K562 (cell line): ENCODE measurements at regions not wholly inside any gene's neighbourhood (a gene's known extent, or its start where the extent isn't known, plus 50 kb on each side); places are given as distances from the start of the nearest gene placed in this dataset.

Experiments
- ATAC-seq: fragments of 200-7000 bp; cut with Tn5 transposase; 3 replicates; pipeline ENCODE4 v1.9.1; 2020; ENCODE audit warnings: moderate library complexity
- BruUV-seq: library from RNA; stranded (reverse); fragments of 400-500 nt; replicated peaks from 2 replicates; lab custom pipeline; 2021; lab: Mats Ljungman, UMichigan
- CTCF ChIA-PET: fragments of 300-600 bp; formaldehyde crosslinking; extraction: SDS; loops from one replicate; lab custom pipeline; 2021; ENCODE audit warnings: low intra/inter-chr PET ratio; lab: Yijun Ruan, JAX
- POLR2A ChIA-PET: fragments of 300-600, 350-650 bp; sonication (Branson Sonifier 250); formaldehyde crosslinking; extraction: SDS; loops from one replicate; lab custom pipeline; 2021; ENCODE audit warnings: antibody characterized with exemption, inconsistent platforms; lab: Yijun Ruan, JAX
- DNase-seq, 4 experiments: peaks; one replicate each; pipeline versions ENCODE4 v3.0.0 to v3.0.0-alpha.2; 2011 to 2018; ENCODE audit warnings: low spot score in 3 of 4, mixed read lengths in 3 of 4; ENCODE audit errors: extremely low read depth in 1 of 4
- FAIRE-seq: peaks from 2 replicates; lab custom pipeline; 2011; peaks lifted over from hg19 to GRCh38; lab: Jason Lieb, UNC
- H2AFZ ChIP-seq: 2 replicates; pipeline ENCODE4 v1.6.0; 2011; ENCODE audit warnings: low read depth, low read length, control low read depth, inconsistent platforms
- H3K27ac ChIP-seq: fragments of 200-600 bp; 3 replicates; pipeline ENCODE4 v1.8.0; 2011; ENCODE audit warnings: low read depth, mild to moderate bottlenecking, control low read depth, inconsistent platforms, low read length, moderate library complexity, mixed read lengths; ENCODE audit errors: extremely low read depth
- H3K27me3 ChIP-seq, 2 experiments: fragments of 300-600 bp in 1 of 2; 2 replicates in 1 of 2; 3 replicates in 1 of 2; pipeline versions ENCODE4 v1.6.0 to v1.8.0; 2011; ENCODE audit warnings: inconsistent platforms in 2 of 2, low read length in 2 of 2, mild to moderate bottlenecking in 1 of 2, mixed read lengths in 1 of 2, moderate library complexity in 1 of 2; ENCODE audit not compliant: control insufficient read depth in 2 of 2, insufficient read depth in 2 of 2
- H3K36me3 ChIP-seq: fragments of 300-600 bp; 3 replicates; pipeline ENCODE4 v1.8.0; 2011; ENCODE audit warnings: mild to moderate bottlenecking, low read length, inconsistent platforms; ENCODE audit not compliant: control insufficient read depth, insufficient read depth
- H3K4me1 ChIP-seq, 2 experiments: fragments of 200-600 bp in 1 of 2; replicated peaks in 1 of 2; 2 replicates in 1 of 2; 3 replicates in 1 of 2; pipeline versions ENCODE4 v1.5.1 to v1.8.0; 2011; ENCODE audit warnings: inconsistent platforms in 2 of 2, low read length in 2 of 2, mild to moderate bottlenecking in 1 of 2, mixed read lengths in 1 of 2, moderate library complexity in 1 of 2; ENCODE audit not compliant: control insufficient read depth in 2 of 2, insufficient read depth in 2 of 2
- H3K4me2 ChIP-seq: 2 replicates; pipeline ENCODE4 v1.6.1; 2011; ENCODE audit warnings: low read length, control low read depth, inconsistent platforms, mixed read lengths; ENCODE audit not compliant: insufficient read depth
- H3K4me3 ChIP-seq: fragments of 200-600 bp; sonication (generic), shearing (Covaris generic); 2 replicates; pipeline ENCODE4 v1.5.1; 2016; ENCODE audit warnings: control low read depth, inconsistent platforms
- H3K79me2 ChIP-seq: fragments of 200-600 bp; 3 replicates; pipeline ENCODE4 v1.8.0; 2011; ENCODE audit warnings: low read length, inconsistent platforms; ENCODE audit not compliant: control insufficient read depth, insufficient read depth
- H3K9ac ChIP-seq, 2 experiments: 2 replicates each; pipeline versions ENCODE4 v1.6.0 to v1.6.1; 2011; ENCODE audit warnings: low read depth in 2 of 2, low read length in 2 of 2, control low read depth in 1 of 2, inconsistent platforms in 1 of 2, mild to moderate bottlenecking in 1 of 2, mixed read lengths in 1 of 2; ENCODE audit not compliant: insufficient read depth in 1 of 2
- H3K9me1 ChIP-seq: one replicate; pipeline ENCODE4 v1.6.0; 2011; ENCODE audit warnings: inconsistent platforms, mild to moderate bottlenecking, low read length, moderate library complexity; ENCODE audit not compliant: control insufficient read depth, insufficient read depth
- H3K9me3 ChIP-seq: replicated peaks from 2 replicates; pipeline ENCODE4 v1.5.1; 2011; ENCODE audit warnings: low read depth, low read length, inconsistent platforms; ENCODE audit not compliant: control insufficient read depth, insufficient read depth
- H4K20me1 ChIP-seq: replicated peaks from 2 replicates; pipeline ENCODE4 v1.6.1; 2011; ENCODE audit warnings: low read length, inconsistent platforms, mixed read lengths; ENCODE audit not compliant: control insufficient read depth, insufficient read depth
- CBFA2T2 ChIP-seq: fragments of 450-650 bp; conservative IDR thresholded peaks from 2 replicates; pipeline ENCODE4 v1.6.1; 2017; ENCODE audit warnings: mild to moderate bottlenecking
- CREB1 ChIP-seq, 2 experiments: sonication (generic) in 1 of 2; formaldehyde crosslinking in 1 of 2; IDR thresholded peaks; 2 replicates each; pipeline versions ENCODE4 v1.6.1 to v1.8.0; 2012 to 2022; ENCODE audit warnings: inconsistent platforms in 1 of 2, mild to moderate bottlenecking in 1 of 2, missing genetic modification reagents in 1 of 2, moderate library complexity in 1 of 2
- ETV6 ChIP-seq, 3 experiments: fragments of 150-350 bp in 1 of 3; sonication (generic) in 1 of 3; formaldehyde crosslinking in 1 of 3; IDR thresholded peaks; 2 replicates each; pipeline versions ENCODE4 v1.6.1 to v1.8.0; 2014 to 2022; ENCODE audit warnings: borderline replicate concordance in 2 of 3, low read depth in 2 of 3, antibody characterized with exemption in 1 of 3, low read length in 1 of 3, mild to moderate bottlenecking in 1 of 3, missing genetic modification reagents in 1 of 3
- GATAD2B ChIP-seq: fragments of 450-650 bp; IDR thresholded peaks from 2 replicates; pipeline ENCODE4 v1.6.1; 2017; ENCODE audit warnings: mild to moderate bottlenecking, borderline replicate concordance
- HMGXB4 ChIP-seq: sonication (generic); formaldehyde crosslinking; IDR thresholded peaks from 2 replicates; pipeline ENCODE4 v1.8.1; 2023; ENCODE audit warnings: mild to moderate bottlenecking, missing genetic modification reagents
- SRSF7 ChIP-seq: fragments of 200-400 bp; formaldehyde crosslinking; optimal IDR thresholded peaks from 2 replicates; pipeline ENCODE3; 2017; ENCODE audit warnings: mild to moderate bottlenecking, low read depth, low read length
- TBL1XR1 ChIP-seq, 2 experiments: IDR thresholded peaks; 2 replicates each; pipeline ENCODE4 v1.6.1; 2012; ENCODE audit warnings: improper control_type of control experiment in 2 of 2, low read length in 2 of 2, mild to moderate bottlenecking in 1 of 2
- ZNF253 ChIP-seq: fragments of 250-450 bp; sonication (Bioruptor Pico); conservative IDR thresholded peaks from 2 replicates; pipeline ENCODE4 v1.6.1; 2021; ENCODE audit warnings: mild to moderate bottlenecking
- ZNF324 ChIP-seq: fragments of 250-450 bp; sonication (Bioruptor Pico); IDR thresholded peaks from 2 replicates; pipeline ENCODE4 v1.4.0; 2020; ENCODE audit warnings: mild to moderate bottlenecking
- ZNF699 ChIP-seq: fragments of 250-450 bp; sonication (Bioruptor Pico); IDR thresholded peaks from 2 replicates; pipeline ENCODE4 v1.8.0; 2021; ENCODE audit warnings: mild to moderate bottlenecking, moderate library complexity; ENCODE audit not compliant: insufficient replicate concordance
- ZNF717 ChIP-seq: fragments of 250-450 bp; sonication (Bioruptor Pico); IDR thresholded peaks from 2 replicates; pipeline ENCODE4 v1.5.0; 2021
- WGBS: fragments of 100-300 bp; shearing (Covaris generic); methylation state at CpG from one replicate; pipeline ENCODE4 v1.1.6; 2016; ENCODE audit warnings: low coverage, mixed read lengths; ENCODE audit not compliant: insufficient coverage; ENCODE audit errors: missing lambda C conversion rate; 5-methylcytosine and 5-hydroxymethylcytosine counted together
- in situ Hi-C: fragments of 300-500 bp; cut with MboI; formaldehyde crosslinking; loops from 4 replicates; pipeline ENCODE4 v1.15.0; 2018; ENCODE audit warnings: inconsistent platforms, mixed read lengths
- intact Hi-C: fragments of 100-400 bp; cut with micrococcal nuclease; formaldehyde crosslinking; loops from 2 replicates; pipeline ENCODE4 v1.14.2; 2022

GRCh38 chr22:41030891-41031290 lies 61.5 kb upstream of the EP300 start:
- H3K27ac ChIP-seq, result no peak overlapping the region
- no peak overlapping the region for H3K4me3 ChIP-seq
- H4K20me1 ChIP-seq, result no peaks in the 10 kb centered on the region
- no peak for DNase-seq
- no peaks in the 10 kb centered on the region for H3K9me3 ChIP-seq
- in situ Hi-C loops, result no loop called here
- peaks cover 7 to 23% of the 10 kb centered on the region in 2 experiments; a peak in 3 of 5 replicates for H3K27me3 ChIP-seq
- intact Hi-C loops, result no loop called here
- BruUV-seq, result no TSS peak
- no peak for FAIRE-seq
- no peak overlapping the region for H3K9ac ChIP-seq
- no peaks in the 10 kb centered on the region for H3K36me3 ChIP-seq
- H3K9me1 ChIP-seq, result no peaks in the 10 kb centered on the region
- WGBS, result 33% methylated on average over 4 of the region's 4 CpGs
- ATAC-seq, result no peak
- no peaks in the 10 kb centered on the region for H3K79me2 ChIP-seq
- H2AFZ ChIP-seq, result no peak overlapping the region
- TF ChIP-seq ZNF699 (CRISPR knock-in tag), result no peak
- TF ChIP-seq ZNF253, result no peak
- no peak for TF ChIP-seq CBFA2T2
- TF ChIP-seq ETV6 (IDR thresholded peaks at IDR 0.05; ENCODE audit: borderline replicate concordance in 1 of 2, low read depth in 2 of 2, low read length in 1 of 2), result no peak
- TF ChIP-seq ETV6 (CRISPR knock-in tag; IDR thresholded peaks at IDR 0.05; ENCODE audit: borderline replicate concordance), result no peak
- no peak for TF ChIP-seq ZNF324
- no peak for TF ChIP-seq SRSF7
- TF ChIP-seq TBL1XR1 (IDR thresholded peaks at IDR 0.05; ENCODE audit: low read length in 2 of 2), result no peak
- TF ChIP-seq ZNF717, result no peak
- no peak for TF ChIP-seq HMGXB4 (CRISPR knock-in tag)
- TF ChIP-seq GATAD2B, result no peak
- TF ChIP-seq CREB1 (IDR thresholded peaks at IDR 0.05), result no peak
- no peak for TF ChIP-seq CREB1 (CRISPR knock-in tag; IDR thresholded peaks at IDR 0.05)
- no peak overlapping the region for H3K4me2 ChIP-seq
- H3K4me1 ChIP-seq, result no peaks in the 10 kb centered on the region
- CTCF ChIA-PET, result no interaction called here
- POLR2A ChIA-PET, result no interaction called here
